ENCODE measurements at regions not wholly inside any gene's neighbourhood (a gene's known extent, or its start where the extent isn't known, plus 50 kb on each side); places are given as distances from the start of the nearest gene placed in this dataset.

- TF ChIP-seq, protein P1, sequence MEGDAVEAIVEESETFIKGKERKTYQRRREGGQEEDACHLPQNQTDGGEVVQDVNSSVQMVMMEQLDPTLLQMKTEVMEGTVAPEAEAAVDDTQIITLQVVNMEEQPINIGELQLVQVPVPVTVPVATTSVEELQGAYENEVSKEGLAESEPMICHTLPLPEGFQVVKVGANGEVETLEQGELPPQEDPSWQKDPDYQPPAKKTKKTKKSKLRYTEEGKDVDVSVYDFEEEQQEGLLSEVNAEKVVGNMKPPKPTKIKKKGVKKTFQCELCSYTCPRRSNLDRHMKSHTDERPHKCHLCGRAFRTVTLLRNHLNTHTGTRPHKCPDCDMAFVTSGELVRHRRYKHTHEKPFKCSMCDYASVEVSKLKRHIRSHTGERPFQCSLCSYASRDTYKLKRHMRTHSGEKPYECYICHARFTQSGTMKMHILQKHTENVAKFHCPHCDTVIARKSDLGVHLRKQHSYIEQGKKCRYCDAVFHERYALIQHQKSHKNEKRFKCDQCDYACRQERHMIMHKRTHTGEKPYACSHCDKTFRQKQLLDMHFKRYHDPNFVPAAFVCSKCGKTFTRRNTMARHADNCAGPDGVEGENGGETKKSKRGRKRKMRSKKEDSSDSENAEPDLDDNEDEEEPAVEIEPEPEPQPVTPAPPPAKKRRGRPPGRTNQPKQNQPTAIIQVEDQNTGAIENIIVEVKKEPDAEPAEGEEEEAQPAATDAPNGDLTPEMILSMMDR (IDR thresholded peaks at IDR 0.05) = no peak
- TF ChIP-seq POLR2A (IDR thresholded peaks at IDR 0.05) (no peak), EP300 (IDR thresholded peaks at IDR 0.05) (no peak)
Measured at GRCh38 chr3:152539191-152539764, 270.5 kb downstream of the MBNL1 start.
